ENCODE measurements at regions not wholly inside any gene's neighbourhood (a gene's known extent, or its start where the extent isn't known, plus 50 kb on each side); places are given as distances from the start of the nearest gene placed in this dataset.

DNA sequence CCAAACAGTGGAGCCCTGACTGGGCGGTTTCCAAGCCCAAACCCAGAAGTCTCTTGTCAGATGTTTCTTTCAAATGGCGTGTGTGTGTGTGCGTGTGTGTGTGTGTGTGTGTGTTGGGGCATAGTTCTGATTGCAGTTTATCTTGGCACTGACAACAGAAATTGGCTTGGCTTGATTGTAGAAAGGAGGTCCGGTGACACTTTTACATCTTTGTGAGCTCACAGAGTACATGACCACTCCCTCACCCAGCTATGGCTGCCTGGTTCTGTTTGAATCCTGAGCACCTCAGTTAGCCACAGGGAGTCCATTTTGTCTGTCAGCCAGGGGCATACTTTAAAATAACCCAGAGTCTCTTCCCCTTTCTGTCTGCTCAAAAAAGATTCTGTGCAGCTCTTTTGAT, 276.3 kb downstream of the CD83 start (continued):
- no peak for TF ChIP-seq PCBP1 (IDR thresholded peaks at IDR 0.05; ENCODE audit: borderline replicate concordance, low read depth, low read length)

DNA sequence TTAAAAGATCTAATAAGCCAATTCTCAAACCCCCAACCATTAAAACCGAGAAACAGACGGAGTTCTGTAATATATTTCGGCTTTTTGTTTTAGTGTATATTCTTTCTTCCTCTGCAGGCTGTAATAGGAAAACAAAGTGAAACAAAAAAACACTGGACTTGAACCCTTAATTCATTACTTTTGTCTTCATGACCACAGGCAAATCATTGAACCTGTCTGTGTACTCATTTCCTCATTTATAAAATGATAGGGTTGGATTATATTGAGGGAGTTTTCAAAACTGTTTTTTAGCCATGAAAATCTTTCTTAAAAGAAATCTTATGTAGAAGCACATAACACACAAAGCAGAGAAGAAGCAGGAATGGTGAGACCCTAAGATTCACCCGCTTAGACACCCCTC, 278.8 kb downstream of the CD83 start:
- ChIA-PET POLR2A (no interaction called here), CTCF (ENCODE audit: low intra/inter-chr PET ratio, low total read pairs) (no interaction called here)
- Histone ChIP-seq H3K9me3 (ENCODE audit: low read length) (no peaks in the 10 kb centered on the region), H3K4me2 (ENCODE audit: low read depth, low read length) (no peak overlapping the region), H3K4me3 (replicated peaks in 1 of 3; ENCODE audit: insufficient read depth in 1 of 3, low read depth in 2 of 3, low read length in 3 of 3) (no peak overlapping the region), H4K20me1 (ENCODE audit: insufficient read depth, low read length) (no peaks in the 10 kb centered on the region), H3K4me1 (ENCODE audit: insufficient read depth, low read length) (no peaks in the 10 kb centered on the region), H3K9ac (ENCODE audit: insufficient read depth, low read depth, low read length) (no peak overlapping the region), H3K27me3 (ENCODE audit: control insufficient read depth in 1 of 2, insufficient read depth in 2 of 2, low read length in 2 of 2) (no peaks in the 10 kb centered on the region; a peak in 1 of 5 replicates), H3K79me2 (ENCODE audit: insufficient read depth, low read length) (no peaks in the 10 kb centered on the region), H3K36me3 (replicated peaks in 1 of 2; ENCODE audit: control insufficient read depth in 1 of 2, insufficient read depth in 2 of 2, low read length in 2 of 2) (no peaks in the 10 kb centered on the region), H3K27ac (ENCODE audit: extremely low read length, insufficient read depth, low read length) (no peak overlapping the region), H2AFZ (ENCODE audit: low read length) (no peak overlapping the region)
- in situ Hi-C loops (cut with HindIII; ENCODE audit: extremely low pct_ligation_motif_present, low pct_unique_long_range_greater_than_20kb): no loop called here
- FAIRE-seq (no peak), DNase-seq (ENCODE audit: low spot score) (no peak), ATAC-seq (no peak)
- TF ChIP-seq DPF2 (CRISPR knock-in tag; IDR thresholded peaks at IDR 0.05; ENCODE audit: borderline replicate concordance, low read depth) (no peak), ZSCAN31 (CRISPR knock-in tag; IDR thresholded peaks at IDR 0.05; ENCODE audit: low read depth) (no peak), NFKBIZ (CRISPR knock-in tag; IDR thresholded peaks at IDR 0.05) (no peak), ZNF138 (CRISPR knock-in tag; IDR thresholded peaks at IDR 0.05; ENCODE audit: low read depth) (no peak), MTA1 (CRISPR knock-in tag; IDR thresholded peaks at IDR 0.05; ENCODE audit: borderline replicate concordance) (no peak), ZNF790 (CRISPR knock-in tag; IDR thresholded peaks at IDR 0.05; ENCODE audit: borderline replicate concordance) (no peak)
- TF ChIP-seq, protein P1, sequence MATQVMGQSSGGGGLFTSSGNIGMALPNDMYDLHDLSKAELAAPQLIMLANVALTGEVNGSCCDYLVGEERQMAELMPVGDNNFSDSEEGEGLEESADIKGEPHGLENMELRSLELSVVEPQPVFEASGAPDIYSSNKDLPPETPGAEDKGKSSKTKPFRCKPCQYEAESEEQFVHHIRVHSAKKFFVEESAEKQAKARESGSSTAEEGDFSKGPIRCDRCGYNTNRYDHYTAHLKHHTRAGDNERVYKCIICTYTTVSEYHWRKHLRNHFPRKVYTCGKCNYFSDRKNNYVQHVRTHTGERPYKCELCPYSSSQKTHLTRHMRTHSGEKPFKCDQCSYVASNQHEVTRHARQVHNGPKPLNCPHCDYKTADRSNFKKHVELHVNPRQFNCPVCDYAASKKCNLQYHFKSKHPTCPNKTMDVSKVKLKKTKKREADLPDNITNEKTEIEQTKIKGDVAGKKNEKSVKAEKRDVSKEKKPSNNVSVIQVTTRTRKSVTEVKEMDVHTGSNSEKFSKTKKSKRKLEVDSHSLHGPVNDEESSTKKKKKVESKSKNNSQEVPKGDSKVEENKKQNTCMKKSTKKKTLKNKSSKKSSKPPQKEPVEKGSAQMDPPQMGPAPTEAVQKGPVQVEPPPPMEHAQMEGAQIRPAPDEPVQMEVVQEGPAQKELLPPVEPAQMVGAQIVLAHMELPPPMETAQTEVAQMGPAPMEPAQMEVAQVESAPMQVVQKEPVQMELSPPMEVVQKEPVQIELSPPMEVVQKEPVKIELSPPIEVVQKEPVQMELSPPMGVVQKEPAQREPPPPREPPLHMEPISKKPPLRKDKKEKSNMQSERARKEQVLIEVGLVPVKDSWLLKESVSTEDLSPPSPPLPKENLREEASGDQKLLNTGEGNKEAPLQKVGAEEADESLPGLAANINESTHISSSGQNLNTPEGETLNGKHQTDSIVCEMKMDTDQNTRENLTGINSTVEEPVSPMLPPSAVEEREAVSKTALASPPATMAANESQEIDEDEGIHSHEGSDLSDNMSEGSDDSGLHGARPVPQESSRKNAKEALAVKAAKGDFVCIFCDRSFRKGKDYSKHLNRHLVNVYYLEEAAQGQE (IDR thresholded peaks at IDR 0.05; ENCODE audit: borderline replicate concordance in 1 of 2, low read depth in 1 of 2, low read length in 2 of 2): no peak
- intact Hi-C loops (cut with micrococcal nuclease; ENCODE audit: unreplicated experiment): no loop called here
- no TSS peak for BruUV-seq (replicated peaks)
- WGBS (ENCODE audit: low lambda C conversion rate): 26% methylated on average over 4 of the region's 4 CpGs

Data from HepG2 (cell line).